Endothelial cell of umbilical vein (primary cell): ENCODE measurements at regions not wholly inside any gene's neighbourhood (a gene's known extent, or its start where the extent isn't known, plus 50 kb on each side); places are given as distances from the start of the nearest gene placed in this dataset.

Source experiments
- BruUV-seq: library from RNA; stranded (reverse); fragments of 400-500 nt; replicated peaks from 2 replicates; lab custom pipeline; 2021; lab: Mats Ljungman, UMichigan
- CTCF ChIA-PET: fragments of 300-600, 350-600 bp; sonication (Branson Sonifier 250); formaldehyde crosslinking; loops from one replicate; lab custom pipeline; 2021; ENCODE audit warnings: antibody characterized with exemption, inconsistent platforms; lab: Charles Lee
- POLR2A ChIA-PET: fragments of 300-600, 350-600 bp; sonication (Branson Sonifier 250); formaldehyde crosslinking; loops from one replicate; lab custom pipeline; 2021; ENCODE audit warnings: antibody characterized with exemption, inconsistent platforms; lab: Charles Lee
- DNase-seq: peaks from one replicate; pipeline ENCODE4 v3.0.0-alpha.2; 2011; ENCODE audit warnings: low read depth, low spot score
- FAIRE-seq: peaks from 2 replicates; lab custom pipeline; 2011; peaks lifted over from hg19 to GRCh38; lab: Jason Lieb, UNC
- H2AFZ ChIP-seq: 2 replicates; pipeline ENCODE4 v1.6.0; 2012; ENCODE audit warnings: low read depth, low read length, control low read depth, inconsistent platforms
- H3K27ac ChIP-seq: 2 replicates; pipeline ENCODE4 v1.5.1; 2011; ENCODE audit warnings: low read depth, mild to moderate bottlenecking, control low read depth, low read length, moderate library complexity; ENCODE audit not compliant: insufficient read depth
- H3K27me3 ChIP-seq, 2 experiments: 2 replicates each; pipeline versions ENCODE4 v1.6.0 to v1.6.1; 2011; ENCODE audit warnings: low read length in 2 of 2, mixed read lengths in 1 of 2; ENCODE audit not compliant: control insufficient read depth in 2 of 2, insufficient read depth in 2 of 2
- H3K36me3 ChIP-seq, 2 experiments: 2 replicates in 1 of 2; 3 replicates in 1 of 2; pipeline ENCODE4 v1.5.1; 2011; ENCODE audit warnings: low read length in 2 of 2, mild to moderate bottlenecking in 1 of 2, moderate library complexity in 1 of 2; ENCODE audit not compliant: control insufficient read depth in 2 of 2, insufficient read depth in 2 of 2; ENCODE audit errors: extremely low read depth in 1 of 2
- H3K4me1 ChIP-seq: 3 replicates; pipeline ENCODE4 v1.5.1; 2011; ENCODE audit warnings: mild to moderate bottlenecking, low read length; ENCODE audit not compliant: control insufficient read depth, insufficient read depth; ENCODE audit errors: extremely low read depth
- H3K4me2 ChIP-seq: 2 replicates; pipeline ENCODE4 v1.6.1; 2011; ENCODE audit warnings: low read length, control low read depth, mixed read lengths; ENCODE audit not compliant: insufficient read depth
- H3K4me3 ChIP-seq, 3 experiments: fragments of 200-600 bp in 1 of 3; sonication (generic), shearing (Covaris generic) in 1 of 3; replicated peaks in 1 of 3; 2 replicates each; pipeline ENCODE4 v1.5.1; 2011 to 2016; ENCODE audit warnings: control low read depth in 3 of 3, low read length in 3 of 3, mild to moderate bottlenecking in 2 of 3, inconsistent platforms in 1 of 3, low read depth in 1 of 3, moderate library complexity in 1 of 3; ENCODE audit not compliant: insufficient read depth in 1 of 3
- H3K79me2 ChIP-seq: 2 replicates; pipeline ENCODE4 v1.6.0; 2012; ENCODE audit warnings: low read length, inconsistent platforms; ENCODE audit not compliant: control insufficient read depth, insufficient read depth
- H3K9ac ChIP-seq: replicated peaks from 2 replicates; pipeline ENCODE3; 2011; ENCODE audit warnings: low read length, control low read depth; ENCODE audit not compliant: insufficient read depth; ENCODE audit errors: extremely low read depth
- H3K9me1 ChIP-seq: replicated peaks from 3 replicates; pipeline ENCODE4 v1.6.0; 2011; ENCODE audit warnings: mild to moderate bottlenecking, low read length; ENCODE audit not compliant: control insufficient read depth, insufficient read depth; ENCODE audit errors: extremely low read depth
- H3K9me3 ChIP-seq: replicated peaks from 2 replicates; pipeline ENCODE4 v1.5.1; 2012; ENCODE audit warnings: low read length, inconsistent platforms; ENCODE audit not compliant: control insufficient read depth, insufficient read depth
- H4K20me1 ChIP-seq: replicated peaks from 2 replicates; pipeline ENCODE3; 2011; ENCODE audit warnings: mild to moderate bottlenecking, low read length; ENCODE audit not compliant: control insufficient read depth, insufficient read depth; ENCODE audit errors: extremely low read depth
- CTCF ChIP-seq, 2 donors: IDR thresholded peaks; 1 replicate in 1 of 2; 2 replicates in 1 of 2; pipeline ENCODE4 v1.5.1; 2011; ENCODE audit warnings: low read length in 2 of 2, mild to moderate bottlenecking in 2 of 2, moderate library complexity in 2 of 2, control low read depth in 1 of 2, inconsistent platforms in 1 of 2, low read depth in 1 of 2; ENCODE audit not compliant: insufficient read depth in 1 of 2; ENCODE audit errors: extremely low read depth in 1 of 2
- EZH2 ChIP-seq: IDR thresholded peaks from 2 replicates; pipeline ENCODE4 v1.6.1; 2012; ENCODE audit warnings: borderline replicate concordance, low read depth, mild to moderate bottlenecking, moderate library complexity, low read length, inconsistent platforms; ENCODE audit not compliant: severe bottlenecking
- FOS ChIP-seq: IDR thresholded peaks from 2 replicates; pipeline ENCODE4 v1.6.1; 2011; ENCODE audit warnings: mild to moderate bottlenecking, low read length, moderate library complexity, borderline replicate concordance; ENCODE audit not compliant: insufficient read depth
- GATA2 ChIP-seq: IDR thresholded peaks from 2 replicates; pipeline ENCODE4 v1.7.0; 2011; ENCODE audit warnings: low read depth, mild to moderate bottlenecking, moderate library complexity, mixed read lengths, low read length; ENCODE audit not compliant: insufficient read length, insufficient read depth
- JUN ChIP-seq: IDR thresholded peaks from 2 replicates; pipeline ENCODE4 v1.6.1; 2011; ENCODE audit warnings: borderline replicate concordance, low read depth; ENCODE audit not compliant: insufficient read length, insufficient read depth
- MYC ChIP-seq: IDR thresholded peaks from one replicate; pipeline ENCODE4 v1.6.1; 2011; ENCODE audit warnings: mild to moderate bottlenecking, low read depth, low read length
- POLR2A ChIP-seq: IDR thresholded peaks from 2 replicates; pipeline ENCODE4 v1.6.1; 2012; ENCODE audit warnings: low read depth, mild to moderate bottlenecking, control low read depth, low read length
- dilution Hi-C: fragments of 300-500 bp; cut with MboI; formaldehyde crosslinking; loops from one replicate; pipeline ENCODE4 v1.15.0; 2019; ENCODE audit warnings: low sequenced_read_pairs; ENCODE audit not compliant: extremely low pct_ligation_motif_present
- intact Hi-C: fragments of 100-400 bp; cut with micrococcal nuclease; formaldehyde crosslinking; loops from one replicate; pipeline ENCODE4 v1.10.0; 2022

GRCh38 chr7:41311301-41311700 is 391.6 kb downstream of the INHBA start:
- Histone ChIP-seq H3K4me2 (no peak overlapping the region), H3K9me1 (no peaks in the 10 kb centered on the region), H2AFZ (no peak overlapping the region), H3K4me3 (no peak overlapping the region), H3K27me3 (no peaks in the 10 kb centered on the region), H3K27ac (no peak overlapping the region), H3K9ac (no peak overlapping the region), H4K20me1 (no peaks in the 10 kb centered on the region), H3K79me2 (no peaks in the 10 kb centered on the region), H3K36me3 (no peaks in the 10 kb centered on the region), H3K9me3 (no peaks in the 10 kb centered on the region), H3K4me1 (no peaks in the 10 kb centered on the region)
- intact Hi-C loops = no loop called here
- POLR2A ChIA-PET = no interaction called here
- no peak for TF ChIP-seq GATA2
- TF ChIP-seq POLR2A = no peak
- no peak for TF ChIP-seq MYC
- no peak for TF ChIP-seq FOS
- TF ChIP-seq EZH2 = no peak
- TF ChIP-seq JUN = no peak
- no TSS peak for BruUV-seq
- dilution Hi-C loops = no loop called here
- no peak for FAIRE-seq
- no peak for DNase-seq
- CTCF ChIA-PET = no interaction called here

- POLR2A ChIA-PET = no interaction called here
Observed at GRCh38 chr7:41306486-41306885, 396.4 kb downstream of the INHBA start.

More at GRCh38 chr7:41306486-41306885, 396.4 kb downstream of the INHBA start:
- Histone ChIP-seq H3K27ac (no peak overlapping the region), H3K9me1 (no peaks in the 10 kb centered on the region), H3K4me3 (no peak overlapping the region), H3K4me2 (no peak overlapping the region), H3K9me3 (no peaks in the 10 kb centered on the region), H3K4me1 (no peaks in the 10 kb centered on the region), H4K20me1 (no peaks in the 10 kb centered on the region), H2AFZ (no peak overlapping the region), H3K36me3 (no peaks in the 10 kb centered on the region), H3K9ac (no peak overlapping the region), H3K27me3 (no peaks in the 10 kb centered on the region), H3K79me2 (no peaks in the 10 kb centered on the region)
- dilution Hi-C loops = no loop called here
- TF ChIP-seq CTCF (IDR thresholded peaks at IDR 0.05; ENCODE audit: extremely low read depth in 1 of 2, insufficient read depth in 1 of 2, low read depth in 1 of 2, low read length in 2 of 2) = no peak
- no TSS peak for BruUV-seq
- intact Hi-C loops = no loop called here
- FAIRE-seq (no peak), DNase-seq (no peak)
- CTCF ChIA-PET = no interaction called here
